ENCODE measurements at regions not wholly inside any gene's neighbourhood (a gene's known extent, or its start where the extent isn't known, plus 50 kb on each side); places are given as distances from the start of the nearest gene placed in this dataset.

DNA sequence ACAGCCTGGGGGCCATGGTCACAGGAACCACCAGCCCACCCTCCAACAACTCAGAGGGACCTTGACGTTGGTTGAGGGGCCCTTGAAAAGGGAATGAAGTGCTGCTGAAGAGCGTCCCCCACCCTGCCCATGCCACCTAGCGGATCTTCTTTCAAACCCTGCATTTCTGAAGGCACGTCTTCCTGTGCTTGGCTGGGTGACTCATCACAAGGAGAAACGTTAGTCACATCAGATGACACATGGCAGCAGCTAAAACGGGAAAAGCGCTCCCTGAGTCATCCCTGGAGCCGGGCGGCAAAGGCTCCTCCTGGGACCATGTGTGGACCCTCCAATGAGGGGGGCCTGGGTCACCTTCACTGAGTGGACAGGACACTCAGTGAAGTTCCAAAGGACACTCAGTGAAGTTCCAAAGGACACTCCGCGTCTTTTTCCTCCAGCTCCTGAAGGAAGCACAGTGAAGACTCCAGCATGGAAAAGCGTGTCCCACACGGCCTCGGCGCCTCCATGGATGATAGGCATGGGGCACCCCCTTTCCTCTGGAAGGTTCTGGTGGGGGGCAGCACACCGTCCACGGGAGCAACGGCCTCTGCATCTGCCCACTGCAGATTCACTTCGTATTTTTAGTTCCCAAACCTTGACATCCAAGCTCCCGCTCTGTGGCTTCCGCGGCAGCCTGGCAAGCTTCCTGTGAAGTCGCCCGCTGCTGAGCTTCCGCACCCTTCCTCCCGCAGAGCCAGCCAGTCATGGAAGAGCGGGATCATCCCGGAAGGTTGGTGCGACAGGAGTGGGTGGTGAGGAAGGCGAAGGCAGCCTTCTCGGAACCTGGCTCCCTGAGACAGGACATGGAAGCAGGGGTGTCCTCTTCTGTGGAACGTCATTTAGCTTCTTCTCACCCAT, 383.4 kb downstream of the VRK1 start:
- Histone ChIP-seq H3K27ac (replicated peaks in 1 of 4) (no peak overlapping the region), H3K36me3 (no peaks in the 10 kb centered on the region), H3K4me1 (no peaks in the 10 kb centered on the region), H3K9me3 (no peaks in the 10 kb centered on the region), H3K4me3 (no peak overlapping the region), H3K27me3 (peaks cover 0 to 6% (median 0%) of the 10 kb centered on the region in 4 donors)
- WGBS: 89% methylated on average over 32 of the region's 32 CpGs
- intact Hi-C loops (cut with DNase I): no loop called here
- DNase-seq (ENCODE audit: extremely low spot score): peak; percentile 86
- TF ChIP-seq POLR2A (IDR thresholded peaks at IDR 0.05; ENCODE audit: low read depth) (no peak), EP300 (IDR thresholded peaks at IDR 0.05) (no peak), POLR2AphosphoS5 (IDR thresholded peaks at IDR 0.05) (no peak)
- TF ChIP-seq, protein P1, sequence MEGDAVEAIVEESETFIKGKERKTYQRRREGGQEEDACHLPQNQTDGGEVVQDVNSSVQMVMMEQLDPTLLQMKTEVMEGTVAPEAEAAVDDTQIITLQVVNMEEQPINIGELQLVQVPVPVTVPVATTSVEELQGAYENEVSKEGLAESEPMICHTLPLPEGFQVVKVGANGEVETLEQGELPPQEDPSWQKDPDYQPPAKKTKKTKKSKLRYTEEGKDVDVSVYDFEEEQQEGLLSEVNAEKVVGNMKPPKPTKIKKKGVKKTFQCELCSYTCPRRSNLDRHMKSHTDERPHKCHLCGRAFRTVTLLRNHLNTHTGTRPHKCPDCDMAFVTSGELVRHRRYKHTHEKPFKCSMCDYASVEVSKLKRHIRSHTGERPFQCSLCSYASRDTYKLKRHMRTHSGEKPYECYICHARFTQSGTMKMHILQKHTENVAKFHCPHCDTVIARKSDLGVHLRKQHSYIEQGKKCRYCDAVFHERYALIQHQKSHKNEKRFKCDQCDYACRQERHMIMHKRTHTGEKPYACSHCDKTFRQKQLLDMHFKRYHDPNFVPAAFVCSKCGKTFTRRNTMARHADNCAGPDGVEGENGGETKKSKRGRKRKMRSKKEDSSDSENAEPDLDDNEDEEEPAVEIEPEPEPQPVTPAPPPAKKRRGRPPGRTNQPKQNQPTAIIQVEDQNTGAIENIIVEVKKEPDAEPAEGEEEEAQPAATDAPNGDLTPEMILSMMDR (IDR thresholded peaks at IDR 0.05): no peak

DNA sequence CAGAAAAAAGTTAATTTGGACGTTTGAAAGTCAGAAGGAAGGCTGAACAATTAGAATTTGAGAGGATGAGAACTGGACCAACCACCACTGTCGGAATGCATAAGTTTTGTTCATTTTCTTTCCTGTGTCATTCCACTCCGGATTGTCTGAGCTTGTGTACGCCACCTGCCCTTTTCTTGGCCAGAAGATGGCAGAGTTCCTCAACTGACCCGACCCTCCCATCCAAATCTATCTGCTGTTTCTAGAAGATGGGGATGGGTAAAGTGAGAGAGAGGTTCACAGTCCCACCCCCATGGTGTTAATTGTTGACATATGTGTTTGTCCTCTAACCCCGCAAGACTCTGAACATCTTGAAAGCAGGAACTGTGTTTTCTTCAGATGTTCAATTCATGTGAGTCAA, 388.0 kb downstream of the VRK1 start:
- Histone ChIP-seq H3K27ac (replicated peaks in 1 of 4) (no peak overlapping the region), H3K27me3 (no peaks in the 10 kb centered on the region), H3K36me3 (no peaks in the 10 kb centered on the region), H3K4me3 (no peak overlapping the region), H3K4me1 (no peaks in the 10 kb centered on the region), H3K9me3 (no peaks in the 10 kb centered on the region)
- intact Hi-C loops (cut with DNase I): no loop called here
- 40% methylated on average over 6 of the region's 6 CpGs for WGBS
- peak; percentile 80 for DNase-seq (ENCODE audit: extremely low spot score)
- TF ChIP-seq, protein P1 (IDR thresholded peaks at IDR 0.05): peak in 1 of 3 experiments; percentile 7
- TF ChIP-seq EP300 (IDR thresholded peaks at IDR 0.05): no peak

DNA sequence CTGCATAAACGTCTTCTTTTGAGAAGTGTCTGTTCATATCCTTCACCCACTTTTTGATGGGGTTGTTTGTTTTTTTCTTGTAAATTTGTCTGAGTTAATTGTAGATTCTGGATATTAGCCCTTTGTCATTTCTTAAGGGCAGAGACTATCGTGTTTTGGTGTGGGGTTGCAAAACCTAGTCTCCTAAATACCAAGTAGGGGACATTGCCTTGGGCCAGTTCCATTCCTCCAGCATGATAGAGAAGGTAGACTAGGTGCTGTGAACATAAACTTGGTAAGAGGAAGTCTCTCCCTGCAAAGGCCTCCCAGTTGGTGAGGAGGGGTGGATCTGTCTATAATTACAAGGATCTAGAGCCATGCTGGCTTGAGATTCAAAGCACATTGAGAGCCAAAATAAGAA, 390.7 kb downstream of the VRK1 start:
- Histone ChIP-seq H3K36me3 (no peaks in the 10 kb centered on the region), H3K4me3 (no peak overlapping the region), H3K27me3 (peaks cover 0 to 5% (median 0%) of the 10 kb centered on the region in 4 donors), H3K9me3 (no peaks in the 10 kb centered on the region), H3K4me1 (no peaks in the 10 kb centered on the region), H3K27ac (replicated peaks in 1 of 4) (no peak overlapping the region)
- intact Hi-C loops (cut with DNase I): no loop called here
- WGBS: 73% methylated on average over 2 of the region's 2 CpGs
- DNase-seq (ENCODE audit: extremely low spot score): peak; percentile 42
- TF ChIP-seq EP300 (IDR thresholded peaks at IDR 0.05): no peak
- TF ChIP-seq POLR2A (IDR thresholded peaks at IDR 0.05; ENCODE audit: low read depth): no peak
- TF ChIP-seq POLR2AphosphoS5 (IDR thresholded peaks at IDR 0.05): no peak
- TF ChIP-seq, protein P1 (IDR thresholded peaks at IDR 0.05): no peak

DNA sequence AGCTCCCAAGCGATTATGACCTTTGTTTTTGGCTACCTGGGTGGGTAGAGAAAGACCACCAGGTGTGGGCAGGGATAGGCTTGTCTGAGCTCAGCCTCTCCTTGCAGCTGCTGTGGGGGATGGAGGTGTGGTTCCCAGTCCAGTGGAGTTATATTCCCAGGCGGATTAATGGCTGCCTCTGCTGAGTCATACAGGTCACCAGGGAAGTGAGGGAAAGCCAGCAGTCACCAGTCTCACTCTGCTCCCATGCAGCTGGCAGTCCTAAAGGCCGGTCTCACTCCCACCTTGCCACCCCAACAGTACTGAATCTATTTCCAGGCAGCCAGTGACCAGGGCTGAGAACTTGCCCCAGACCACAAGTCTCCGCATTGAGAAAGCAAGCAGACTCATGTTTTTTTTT, 399.2 kb downstream of the VRK1 start:
- TF ChIP-seq POLR2AphosphoS5 (IDR thresholded peaks at IDR 0.05) (no peak), EP300 (IDR thresholded peaks at IDR 0.05) (no peak), POLR2A (IDR thresholded peaks at IDR 0.05; ENCODE audit: low read depth) (no peak)
- TF ChIP-seq, protein P1 (IDR thresholded peaks at IDR 0.05): no peak
- no peaks in the 10 kb centered on the region for H3K36me3 ChIP-seq
- intact Hi-C loops (cut with DNase I): no loop called here
- H3K9me3 ChIP-seq: peaks cover 0 to 17% (median 2%) of the 10 kb centered on the region in 4 donors
- 88% methylated on average over 3 of the region's 4 CpGs for WGBS
- no peak overlapping the region for H3K27ac ChIP-seq (replicated peaks in 1 of 4)
- H3K4me3 ChIP-seq: no peak overlapping the region
- H3K27me3 ChIP-seq: peaks cover 0 to 4% (median 0%) of the 10 kb centered on the region in 4 donors
- no peaks in the 10 kb centered on the region for H3K4me1 ChIP-seq
- no peak for DNase-seq (ENCODE audit: extremely low spot score)
